Breast epithelium (tissue), 3 donors: ENCODE measurements at regions not wholly inside any gene's neighbourhood (a gene's known extent, or its start where the extent isn't known, plus 50 kb on each side); places are given as distances from the start of the nearest gene placed in this dataset.

ENCODE experiments used
- CTCF ChIP-seq, 3 donors: fragments of 450-650 bp; IDR thresholded peaks; one replicate each; pipeline ENCODE4 v1.5.1; 2016 to 2017; ENCODE audit warnings: antibody characterized with exemption in 3 of 3, mild to moderate bottlenecking in 3 of 3, moderate library complexity in 3 of 3
- POLR2A ChIP-seq: fragments of 450-650 bp; IDR thresholded peaks from one replicate; pipeline ENCODE4 v1.6.1; 2016; ENCODE audit warnings: antibody characterized with exemption, mild to moderate bottlenecking, moderate library complexity

GRCh38 chr7:15068324-15068723, 165.8 kb upstream of the DGKB start:
- TF ChIP-seq CTCF (IDR thresholded peaks at IDR 0.05) = no peak
- TF ChIP-seq POLR2A = no peak
